ENCODE measurements at regions not wholly inside any gene's neighbourhood (a gene's known extent, or its start where the extent isn't known, plus 50 kb on each side); places are given as distances from the start of the nearest gene placed in this dataset.

GRCh38 chr2:217313386-217313785 lies 453.5 kb upstream of the TNP1 start:
- TF ChIP-seq, protein P1, sequence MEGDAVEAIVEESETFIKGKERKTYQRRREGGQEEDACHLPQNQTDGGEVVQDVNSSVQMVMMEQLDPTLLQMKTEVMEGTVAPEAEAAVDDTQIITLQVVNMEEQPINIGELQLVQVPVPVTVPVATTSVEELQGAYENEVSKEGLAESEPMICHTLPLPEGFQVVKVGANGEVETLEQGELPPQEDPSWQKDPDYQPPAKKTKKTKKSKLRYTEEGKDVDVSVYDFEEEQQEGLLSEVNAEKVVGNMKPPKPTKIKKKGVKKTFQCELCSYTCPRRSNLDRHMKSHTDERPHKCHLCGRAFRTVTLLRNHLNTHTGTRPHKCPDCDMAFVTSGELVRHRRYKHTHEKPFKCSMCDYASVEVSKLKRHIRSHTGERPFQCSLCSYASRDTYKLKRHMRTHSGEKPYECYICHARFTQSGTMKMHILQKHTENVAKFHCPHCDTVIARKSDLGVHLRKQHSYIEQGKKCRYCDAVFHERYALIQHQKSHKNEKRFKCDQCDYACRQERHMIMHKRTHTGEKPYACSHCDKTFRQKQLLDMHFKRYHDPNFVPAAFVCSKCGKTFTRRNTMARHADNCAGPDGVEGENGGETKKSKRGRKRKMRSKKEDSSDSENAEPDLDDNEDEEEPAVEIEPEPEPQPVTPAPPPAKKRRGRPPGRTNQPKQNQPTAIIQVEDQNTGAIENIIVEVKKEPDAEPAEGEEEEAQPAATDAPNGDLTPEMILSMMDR (conservative IDR thresholded peaks at IDR 0.05; ENCODE audit: low read length), result no peak
- no peak for TF ChIP-seq EZH2phosphoT487 (IDR thresholded peaks at IDR 0.05; ENCODE audit: borderline replicate concordance, low read depth, low read length)
